SH-SY5Y (cell line): ENCODE measurements at regions not wholly inside any gene's neighbourhood (a gene's known extent, or its start where the extent isn't known, plus 50 kb on each side); places are given as distances from the start of the nearest gene placed in this dataset.

Experiments used
- GATA2 ChIP-seq: IDR thresholded peaks from 2 replicates; pipeline ENCODE4 v1.6.1; 2011; ENCODE audit warnings: mild to moderate bottlenecking, low read depth, low read length
- GATA3 ChIP-seq: IDR thresholded peaks from 2 replicates; pipeline ENCODE4 v1.6.1; 2011; ENCODE audit warnings: low read depth, mild to moderate bottlenecking, low read length, moderate library complexity

GRCh38 chr11:128005562-128005961 is 581.8 kb downstream of the ETS1 start:
- TF ChIP-seq GATA2 (no peak), GATA3 (no peak)
